Heart left ventricle (tissue), 13 donors: ENCODE measurements at regions not wholly inside any gene's neighbourhood (a gene's known extent, or its start where the extent isn't known, plus 50 kb on each side); places are given as distances from the start of the nearest gene placed in this dataset.

Experiments used
- CTCF ChIP-seq, 12 donors: fragments of 200-600 bp; sonication (generic) in 4 of 12; IDR thresholded peaks; one replicate each; pipeline versions ENCODE4 v1.5.0 to v1.8.0; 2018 to 2022; ENCODE audit warnings: antibody characterized with exemption in 12 of 12, mild to moderate bottlenecking in 5 of 12
- POLR2A ChIP-seq, 2 donors: fragments of 450-650 bp; IDR thresholded peaks; one replicate each; pipeline ENCODE4 v1.6.1; 2017; ENCODE audit warnings: antibody characterized with exemption in 2 of 2, mild to moderate bottlenecking in 2 of 2, moderate library complexity in 2 of 2
- donor health status: ischemic (EF 13 %, LVEDD 7.1; RV severe dilation, severe dysfunction).
- donor health status: DM: no; HTN: yes; CAD: no.
- donor health status: DM: no; HTN: no; CAD: no.
- donor health status: ischemic (EF 25% LVEDD 6.9; RV normal size, moderate dysfunction).
- donor health status: ischemic (EF 25% LVEDD 5.7; RV mildly dilated, moderate dysfunction).
- donor health status: ischemic (EF 35%, LVEDD 5.7; RV mildly dilated, moderate dysfunction).
- donor health status: nonischemic (EF 11% LVEDD 7.7; RV severe dilation, severe dysfunction).
- donor health status: DM: yes; HTN: yes; CAD: no.
- donor health status: PGD.
- donor health status: ischemic (EF 29% LVEDD 5.4; RV normal size, mild dysfunction).
- donor health status: nonischemic (EF 23%, LVEDD 6.1; RV moderate dilation, normal function).

- TF ChIP-seq CTCF (IDR thresholded peaks at IDR 0.05) (no peak), POLR2A (IDR thresholded peaks at IDR 0.05) (no peak)
Measured at GRCh38 chr3:166836836-166837235, 543.3 kb downstream of the ZBBX start.
